ENCODE measurements at regions not wholly inside any gene's neighbourhood (a gene's known extent, or its start where the extent isn't known, plus 50 kb on each side); places are given as distances from the start of the nearest gene placed in this dataset.

- no peak overlapping the region for H3K4me3 Mint-ChIP-seq (ENCODE audit: unreplicated experiment)
- H3K36me3 Mint-ChIP-seq (ENCODE audit: unreplicated experiment), result no peaks in the 10 kb centered on the region
- H3K4me1 Mint-ChIP-seq (ENCODE audit: low read depth, unreplicated experiment), result peaks cover 7% of the 10 kb centered on the region
- H3K27me3 Mint-ChIP-seq (ENCODE audit: unreplicated experiment), result no peaks in the 10 kb centered on the region
- no peaks in the 10 kb centered on the region for H3K9me3 Mint-ChIP-seq (ENCODE audit: unreplicated experiment)
- H3K27ac Mint-ChIP-seq (ENCODE audit: unreplicated experiment), result no peak overlapping the region
- TF ChIP-seq, protein P1, sequence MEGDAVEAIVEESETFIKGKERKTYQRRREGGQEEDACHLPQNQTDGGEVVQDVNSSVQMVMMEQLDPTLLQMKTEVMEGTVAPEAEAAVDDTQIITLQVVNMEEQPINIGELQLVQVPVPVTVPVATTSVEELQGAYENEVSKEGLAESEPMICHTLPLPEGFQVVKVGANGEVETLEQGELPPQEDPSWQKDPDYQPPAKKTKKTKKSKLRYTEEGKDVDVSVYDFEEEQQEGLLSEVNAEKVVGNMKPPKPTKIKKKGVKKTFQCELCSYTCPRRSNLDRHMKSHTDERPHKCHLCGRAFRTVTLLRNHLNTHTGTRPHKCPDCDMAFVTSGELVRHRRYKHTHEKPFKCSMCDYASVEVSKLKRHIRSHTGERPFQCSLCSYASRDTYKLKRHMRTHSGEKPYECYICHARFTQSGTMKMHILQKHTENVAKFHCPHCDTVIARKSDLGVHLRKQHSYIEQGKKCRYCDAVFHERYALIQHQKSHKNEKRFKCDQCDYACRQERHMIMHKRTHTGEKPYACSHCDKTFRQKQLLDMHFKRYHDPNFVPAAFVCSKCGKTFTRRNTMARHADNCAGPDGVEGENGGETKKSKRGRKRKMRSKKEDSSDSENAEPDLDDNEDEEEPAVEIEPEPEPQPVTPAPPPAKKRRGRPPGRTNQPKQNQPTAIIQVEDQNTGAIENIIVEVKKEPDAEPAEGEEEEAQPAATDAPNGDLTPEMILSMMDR (IDR thresholded peaks at IDR 0.05; ENCODE audit: partially characterized antibody, unreplicated experiment), result no peak
- DNase-seq, result no peak
Measured at GRCh38 chr10:128907155-128907941, 559.7 kb upstream of the MGMT start.

DNA sequence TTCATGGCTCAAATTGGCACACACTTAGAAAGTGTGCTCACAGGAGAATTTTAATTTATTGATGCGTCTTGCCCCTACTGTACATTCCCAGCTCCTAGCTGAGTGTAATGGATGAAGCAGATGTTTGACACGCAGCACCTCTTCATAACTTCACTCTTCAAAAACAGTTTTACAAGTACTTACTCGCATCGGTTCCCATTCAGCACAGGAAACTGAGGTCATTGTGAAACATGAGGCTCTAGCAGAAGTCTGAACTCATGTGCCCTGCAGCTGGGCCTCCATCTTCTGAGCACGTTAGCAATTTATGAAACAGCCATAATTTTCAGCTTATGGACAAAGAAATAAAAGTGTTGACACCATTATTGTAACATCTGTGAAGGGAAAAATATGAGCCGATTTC is 558.9 kb upstream of the MGMT start:
- no peak overlapping the region for H3K27ac Mint-ChIP-seq (ENCODE audit: unreplicated experiment)
- TF ChIP-seq, protein P1 (IDR thresholded peaks at IDR 0.05; ENCODE audit: partially characterized antibody, unreplicated experiment), result no peak
- H3K9me3 Mint-ChIP-seq (ENCODE audit: unreplicated experiment), result no peaks in the 10 kb centered on the region
- no peak overlapping the region for H3K4me3 Mint-ChIP-seq (ENCODE audit: unreplicated experiment)
- H3K27me3 Mint-ChIP-seq (ENCODE audit: unreplicated experiment), result no peaks in the 10 kb centered on the region
- no peaks in the 10 kb centered on the region for H3K36me3 Mint-ChIP-seq (ENCODE audit: unreplicated experiment)
- no peak for DNase-seq
- peaks cover 7% of the 10 kb centered on the region for H3K4me1 Mint-ChIP-seq (ENCODE audit: low read depth, unreplicated experiment)

GRCh38 chr10:128908499-128908898 is 558.5 kb upstream of the MGMT start:
- TF ChIP-seq, protein P1 (IDR thresholded peaks at IDR 0.05; ENCODE audit: partially characterized antibody, unreplicated experiment), result no peak
- Mint-ChIP-seq H3K27me3 (ENCODE audit: unreplicated experiment) (no peaks in the 10 kb centered on the region), H3K4me1 (ENCODE audit: low read depth, unreplicated experiment) (peaks cover 5% of the 10 kb centered on the region), H3K27ac (ENCODE audit: unreplicated experiment) (no peak overlapping the region), H3K9me3 (ENCODE audit: unreplicated experiment) (no peaks in the 10 kb centered on the region), H3K4me3 (ENCODE audit: unreplicated experiment) (no peak overlapping the region), H3K36me3 (ENCODE audit: unreplicated experiment) (no peaks in the 10 kb centered on the region)
- DNase-seq, result no peak

DNA sequence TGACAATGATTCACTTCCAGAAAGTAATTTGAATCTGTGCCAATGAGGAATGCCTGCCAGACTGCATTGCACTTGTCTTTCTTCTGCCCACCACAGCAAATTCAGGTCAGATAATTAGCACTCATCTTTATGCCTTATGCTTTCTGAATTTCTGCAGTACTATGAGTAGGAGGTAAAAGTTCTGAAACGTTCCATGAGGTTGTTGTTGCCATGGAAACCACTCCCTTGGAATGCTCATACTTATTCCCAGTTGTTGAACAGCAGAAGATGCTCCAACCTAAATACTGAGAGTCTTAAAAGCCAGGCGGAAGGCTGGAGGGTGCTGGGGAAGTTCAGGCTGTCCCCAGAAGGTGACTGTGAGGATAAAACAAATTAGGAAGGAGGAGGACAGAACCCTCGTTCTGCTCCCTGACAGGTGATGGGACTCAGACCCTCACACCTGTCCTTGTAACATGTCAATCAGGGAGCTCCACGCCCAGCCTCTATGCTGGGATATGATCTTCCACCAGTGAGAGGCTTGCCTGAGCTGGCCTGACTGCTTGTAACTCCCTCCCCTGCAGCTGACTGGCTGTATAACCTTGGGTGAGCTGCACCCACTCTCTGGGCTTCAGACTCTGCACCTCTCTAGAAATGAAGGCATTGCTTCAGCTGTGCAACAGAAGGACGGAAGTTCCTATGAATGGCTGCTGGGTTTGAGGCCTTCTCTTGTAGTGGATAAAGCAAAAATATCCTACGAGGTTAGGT is 554.3 kb upstream of the MGMT start:
- no peak overlapping the region for H3K27ac Mint-ChIP-seq (ENCODE audit: unreplicated experiment)
- TF ChIP-seq, protein P1 (IDR thresholded peaks at IDR 0.05; ENCODE audit: partially characterized antibody, unreplicated experiment), result no peak
- no peaks in the 10 kb centered on the region for H3K27me3 Mint-ChIP-seq (ENCODE audit: unreplicated experiment)
- H3K36me3 Mint-ChIP-seq (ENCODE audit: unreplicated experiment), result no peaks in the 10 kb centered on the region
- H3K9me3 Mint-ChIP-seq (ENCODE audit: unreplicated experiment), result no peaks in the 10 kb centered on the region
- no peak for DNase-seq
- H3K4me1 Mint-ChIP-seq (ENCODE audit: low read depth, unreplicated experiment), result no peaks in the 10 kb centered on the region
- no peak overlapping the region for H3K4me3 Mint-ChIP-seq (ENCODE audit: unreplicated experiment)

DNA sequence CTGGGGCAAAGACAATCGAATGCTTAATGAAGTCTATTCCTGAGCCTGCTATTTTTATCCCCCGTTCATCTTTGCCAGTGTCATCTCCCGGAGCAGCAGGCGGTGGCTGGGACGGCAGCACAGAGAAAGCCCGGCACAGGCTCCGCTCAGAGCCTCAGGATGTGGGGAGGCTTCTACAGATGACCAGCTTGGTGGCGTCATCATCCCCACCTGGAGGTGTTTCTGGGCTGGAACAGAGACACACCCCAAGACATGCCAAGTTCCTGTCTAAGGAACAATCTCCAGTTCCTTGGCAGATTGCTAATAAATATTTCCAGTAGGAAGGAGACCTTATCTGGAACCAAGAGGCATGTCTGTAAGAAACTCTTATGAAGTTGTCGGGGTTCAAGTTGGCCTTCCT is 552.4 kb upstream of the MGMT start:
- Mint-ChIP-seq H3K27ac (ENCODE audit: unreplicated experiment) (no peak overlapping the region), H3K4me1 (ENCODE audit: low read depth, unreplicated experiment) (no peaks in the 10 kb centered on the region), H3K27me3 (ENCODE audit: unreplicated experiment) (no peaks in the 10 kb centered on the region), H3K4me3 (ENCODE audit: unreplicated experiment) (no peak overlapping the region), H3K36me3 (ENCODE audit: unreplicated experiment) (no peaks in the 10 kb centered on the region), H3K9me3 (ENCODE audit: unreplicated experiment) (no peaks in the 10 kb centered on the region)
- TF ChIP-seq, protein P1 (IDR thresholded peaks at IDR 0.05; ENCODE audit: partially characterized antibody, unreplicated experiment), result no peak
- DNase-seq, result no peak
